Chondrocyte (in vitro differentiated cells): ENCODE measurements at regions not wholly inside any gene's neighbourhood (a gene's known extent, or its start where the extent isn't known, plus 50 kb on each side); places are given as distances from the start of the nearest gene placed in this dataset.

Source experiments
- DNase-seq: peaks from one replicate; pipeline ENCODE4 v3.0.0; 2021; ENCODE audit warnings: mixed read lengths, low spot score
- H3K27ac Mint-ChIP-seq: one replicate; pipeline ENCODE4 v1.8.0; 2021; ENCODE audit warnings: mild to moderate bottlenecking, moderate library complexity, mixed read lengths; ENCODE audit not compliant: unreplicated experiment
- H3K27me3 Mint-ChIP-seq: 2 replicates; pipeline ENCODE4 v1.8.0; 2021; ENCODE audit warnings: low read depth, mixed read lengths
- H3K36me3 Mint-ChIP-seq: 2 replicates; pipeline ENCODE4 v1.8.0; 2021; ENCODE audit warnings: low read depth, mixed read lengths
- H3K4me1 Mint-ChIP-seq: 2 replicates; pipeline ENCODE4 v1.8.0; 2021; ENCODE audit warnings: low read depth, mild to moderate bottlenecking, mixed read lengths
- H3K4me3 Mint-ChIP-seq: one replicate; pipeline ENCODE4 v1.8.0; 2021; ENCODE audit warnings: mild to moderate bottlenecking, moderate library complexity, mixed read lengths; ENCODE audit not compliant: unreplicated experiment
- H3K9me3 Mint-ChIP-seq: 2 replicates; pipeline ENCODE4 v1.8.0; 2021; ENCODE audit warnings: low read depth, mixed read lengths
- CTCF ChIP-seq: fragments of 200-600 bp; sonication (generic); IDR thresholded peaks from 2 replicates; pipeline ENCODE4 v1.5.0; 2021; ENCODE audit warnings: antibody characterized with exemption, mild to moderate bottlenecking, moderate library complexity

GRCh38 chr2:13942111-13942510, 690.4 kb upstream of the LRATD1 start:
- Mint-ChIP-seq H3K27me3 (peaks cover 2% of the 10 kb centered on the region), H3K27ac (no peak overlapping the region), H3K4me3 (no peak overlapping the region), H3K9me3 (no peaks in the 10 kb centered on the region), H3K4me1 (no peaks in the 10 kb centered on the region), H3K36me3 (no peaks in the 10 kb centered on the region)
- no peak for DNase-seq
- TF ChIP-seq CTCF: no peak

- Mint-ChIP-seq H3K4me3 (no peak overlapping the region), H3K27ac (no peak overlapping the region), H3K27me3 (no peaks in the 10 kb centered on the region), H3K36me3 (no peaks in the 10 kb centered on the region), H3K9me3 (no peaks in the 10 kb centered on the region), H3K4me1 (no peaks in the 10 kb centered on the region)
- TF ChIP-seq CTCF: no peak
- DNase-seq: no peak
These were observed 681.8 kb upstream of the LRATD1 start for GRCh38 chr2:13950761-13951160.

- H3K27me3 Mint-ChIP-seq: peaks cover 2% of the 10 kb centered on the region
- H3K4me1 Mint-ChIP-seq: no peaks in the 10 kb centered on the region
- H3K27ac Mint-ChIP-seq: no peak overlapping the region
- peaks cover 2% of the 10 kb centered on the region for H3K9me3 Mint-ChIP-seq
- DNase-seq: no peak
- H3K4me3 Mint-ChIP-seq: no peak overlapping the region
- no peak for TF ChIP-seq CTCF
- no peaks in the 10 kb centered on the region for H3K36me3 Mint-ChIP-seq
These were observed 663.7 kb upstream of the LRATD1 start for GRCh38 chr2:13968811-13969210.

- Mint-ChIP-seq H3K4me1 (no peaks in the 10 kb centered on the region), H3K27ac (no peak overlapping the region), H3K36me3 (no peaks in the 10 kb centered on the region), H3K4me3 (no peak overlapping the region), H3K27me3 (no peaks in the 10 kb centered on the region), H3K9me3 (peaks cover 11% of the 10 kb centered on the region)
- no peak for TF ChIP-seq CTCF
- DNase-seq: no peak
These were observed 646.3 kb upstream of the LRATD1 start for GRCh38 chr2:13986119-13986720.

- H3K9me3 Mint-ChIP-seq: peaks cover 41% of the 10 kb centered on the region
- no peak overlapping the region for H3K4me3 Mint-ChIP-seq
- no peaks in the 10 kb centered on the region for H3K27me3 Mint-ChIP-seq
- H3K27ac Mint-ChIP-seq: no peak overlapping the region
- no peak for TF ChIP-seq CTCF
- no peak for DNase-seq
- H3K36me3 Mint-ChIP-seq: no peaks in the 10 kb centered on the region
- no peaks in the 10 kb centered on the region for H3K4me1 Mint-ChIP-seq
These were observed 636.0 kb upstream of the LRATD1 start for GRCh38 chr2:13996527-13996926.
